ENCODE measurements at regions not wholly inside any gene's neighbourhood (a gene's known extent, or its start where the extent isn't known, plus 50 kb on each side); places are given as distances from the start of the nearest gene placed in this dataset.

DNA sequence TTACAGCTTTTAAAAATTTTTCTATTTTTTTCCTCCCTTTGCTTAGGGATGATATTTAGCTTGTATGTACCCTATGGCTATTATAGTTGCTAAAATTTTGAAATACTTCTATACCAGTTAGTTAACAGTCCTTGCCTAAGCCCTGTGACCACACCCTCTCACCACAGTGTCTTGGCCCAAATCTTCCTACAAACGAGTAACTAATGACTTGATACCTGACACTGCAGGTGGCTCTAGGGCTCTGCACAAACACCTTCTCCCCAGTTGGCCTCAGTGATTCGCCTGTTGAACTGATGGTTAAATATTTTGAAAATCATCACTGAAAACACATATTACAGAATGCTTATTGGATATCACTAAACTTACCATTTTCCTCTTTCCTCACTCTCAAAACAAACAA is 449.6 kb upstream of the CHD1 start:
- H3K4me1 Mint-ChIP-seq (ENCODE audit: insufficient read depth, unreplicated experiment) = no peaks in the 10 kb centered on the region
- H3K9me3 Mint-ChIP-seq (ENCODE audit: unreplicated experiment) = peaks cover 5% of the 10 kb centered on the region
- H3K27ac Mint-ChIP-seq (ENCODE audit: low read depth, unreplicated experiment) = no peak overlapping the region
- no TSS peak for BruUV-seq (replicated peaks)
- no peak overlapping the region for H3K4me3 Mint-ChIP-seq (ENCODE audit: unreplicated experiment)
- H3K36me3 Mint-ChIP-seq (ENCODE audit: insufficient read depth, unreplicated experiment) = no peaks in the 10 kb centered on the region
- no peak for DNase-seq (ENCODE audit: unreplicated experiment)
- intact Hi-C loops (cut with micrococcal nuclease) = no loop called here
- peaks cover 17% of the 10 kb centered on the region for H3K27me3 Mint-ChIP-seq (ENCODE audit: insufficient read depth, unreplicated experiment)
- CTCF ChIA-PET = no interaction called here
- TF ChIP-seq CTCF (IDR thresholded peaks at IDR 0.05; ENCODE audit: unreplicated experiment) = no peak
- POLR2A ChIA-PET = no interaction called here

DNA sequence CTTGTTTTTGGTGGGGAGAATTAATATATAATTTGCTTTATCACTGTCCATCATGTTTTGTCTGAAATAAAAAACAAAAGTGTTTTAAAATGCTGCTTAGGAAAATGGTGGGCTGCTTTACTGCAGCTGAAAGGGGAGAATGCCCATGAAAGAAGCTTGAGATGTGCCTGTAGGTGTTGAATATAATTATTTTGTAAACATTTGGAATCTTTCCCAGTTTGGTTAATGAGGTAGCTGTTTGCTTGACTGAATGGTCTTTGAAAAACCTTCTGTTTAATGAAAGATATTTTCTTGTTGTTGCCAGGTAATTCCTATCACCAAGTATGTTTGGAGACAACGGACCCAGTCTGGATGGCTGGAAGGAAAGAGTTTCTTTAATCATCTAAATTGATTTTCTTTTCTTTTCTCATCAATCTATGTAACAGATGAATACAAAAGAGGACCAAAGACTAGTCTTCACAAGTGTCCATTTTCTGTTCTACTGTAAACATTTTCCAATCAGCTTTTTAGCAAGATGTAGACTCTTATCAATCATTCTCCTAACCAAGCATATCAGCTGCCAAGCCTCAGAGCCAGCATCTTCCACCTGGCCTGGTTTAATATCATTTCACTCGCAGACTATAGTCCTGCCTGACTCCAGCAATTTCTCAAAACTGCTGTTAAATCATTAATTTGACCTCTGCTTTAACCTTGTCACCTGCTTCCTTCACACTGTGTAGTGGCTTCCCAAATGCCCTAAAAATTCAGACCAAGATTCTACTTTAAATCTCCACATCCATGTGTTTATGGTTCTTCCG is 441.2 kb upstream of the CHD1 start:
- TF ChIP-seq CTCF (IDR thresholded peaks at IDR 0.05; ENCODE audit: unreplicated experiment) = no peak
- Mint-ChIP-seq H3K36me3 (ENCODE audit: insufficient read depth, unreplicated experiment) (no peaks in the 10 kb centered on the region), H3K9me3 (ENCODE audit: unreplicated experiment) (no peaks in the 10 kb centered on the region), H3K4me3 (ENCODE audit: unreplicated experiment) (no peak overlapping the region), H3K4me1 (ENCODE audit: insufficient read depth, unreplicated experiment) (no peaks in the 10 kb centered on the region), H3K27me3 (ENCODE audit: insufficient read depth, unreplicated experiment) (peaks cover 55% of the 10 kb centered on the region), H3K27ac (ENCODE audit: low read depth, unreplicated experiment) (no peak overlapping the region)
- DNase-seq (ENCODE audit: unreplicated experiment) = no peak
- ChIA-PET CTCF (interaction anchor here (0.7 kb wide), 1 partner anchor 1448 kb away, joined by 3 read pairs; no protein-coding TSS in a partner anchor), POLR2A (no interaction called here)
- intact Hi-C loops (cut with micrococcal nuclease) = loop anchor here (5.0 kb wide), 1 partner anchor 227 kb away; no protein-coding TSS in a partner anchor
- no TSS peak for BruUV-seq (replicated peaks)

GRCh38 chr5:99368726-99369125 is 439.9 kb upstream of the CHD1 start:
- ChIA-PET POLR2A (no interaction called here), CTCF (no interaction called here)
- no TSS peak for BruUV-seq (replicated peaks)
- DNase-seq (ENCODE audit: unreplicated experiment) = no peak
- Mint-ChIP-seq H3K4me3 (ENCODE audit: unreplicated experiment) (no peak overlapping the region), H3K36me3 (ENCODE audit: insufficient read depth, unreplicated experiment) (no peaks in the 10 kb centered on the region), H3K9me3 (ENCODE audit: unreplicated experiment) (no peaks in the 10 kb centered on the region), H3K4me1 (ENCODE audit: insufficient read depth, unreplicated experiment) (no peaks in the 10 kb centered on the region), H3K27me3 (ENCODE audit: insufficient read depth, unreplicated experiment) (peaks cover 62% of the 10 kb centered on the region), H3K27ac (ENCODE audit: low read depth, unreplicated experiment) (no peak overlapping the region)
- intact Hi-C loops (cut with micrococcal nuclease) = no loop called here
- TF ChIP-seq CTCF (IDR thresholded peaks at IDR 0.05; ENCODE audit: unreplicated experiment) = no peak

DNA sequence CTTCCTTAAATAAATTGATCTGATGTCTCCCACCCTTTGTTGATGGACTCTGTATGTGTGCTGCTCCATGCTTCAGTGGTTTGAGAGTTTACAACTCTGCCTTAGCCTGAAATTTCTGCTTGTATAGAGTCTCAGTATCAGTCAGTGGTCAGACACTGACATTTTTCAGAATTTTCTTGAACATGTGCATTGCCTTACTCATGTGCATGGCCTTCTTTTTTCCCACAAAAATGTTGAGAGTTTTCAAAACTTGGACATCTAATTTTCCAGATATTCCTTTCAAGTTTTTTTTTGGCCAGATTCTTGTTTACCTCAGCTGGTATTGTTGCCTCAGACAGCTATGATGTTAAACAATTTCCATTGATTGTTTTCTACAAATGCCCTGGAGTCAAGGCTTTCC is 427.1 kb upstream of the CHD1 start:
- Mint-ChIP-seq H3K4me1 (ENCODE audit: insufficient read depth, unreplicated experiment) (no peaks in the 10 kb centered on the region), H3K4me3 (ENCODE audit: unreplicated experiment) (no peak overlapping the region), H3K27me3 (ENCODE audit: insufficient read depth, unreplicated experiment) (peaks cover 79% of the 10 kb centered on the region), H3K9me3 (ENCODE audit: unreplicated experiment) (no peaks in the 10 kb centered on the region), H3K36me3 (ENCODE audit: insufficient read depth, unreplicated experiment) (no peaks in the 10 kb centered on the region), H3K27ac (ENCODE audit: low read depth, unreplicated experiment) (no peak overlapping the region)
- DNase-seq (ENCODE audit: unreplicated experiment) = no peak
- BruUV-seq (replicated peaks) = no TSS peak
- intact Hi-C loops (cut with micrococcal nuclease) = no loop called here
- ChIA-PET CTCF (no interaction called here), POLR2A (no interaction called here)
- TF ChIP-seq CTCF (IDR thresholded peaks at IDR 0.05; ENCODE audit: unreplicated experiment) = no peak
